ENCODE measurements at regions not wholly inside any gene's neighbourhood (a gene's known extent, or its start where the extent isn't known, plus 50 kb on each side); places are given as distances from the start of the nearest gene placed in this dataset.

DNA sequence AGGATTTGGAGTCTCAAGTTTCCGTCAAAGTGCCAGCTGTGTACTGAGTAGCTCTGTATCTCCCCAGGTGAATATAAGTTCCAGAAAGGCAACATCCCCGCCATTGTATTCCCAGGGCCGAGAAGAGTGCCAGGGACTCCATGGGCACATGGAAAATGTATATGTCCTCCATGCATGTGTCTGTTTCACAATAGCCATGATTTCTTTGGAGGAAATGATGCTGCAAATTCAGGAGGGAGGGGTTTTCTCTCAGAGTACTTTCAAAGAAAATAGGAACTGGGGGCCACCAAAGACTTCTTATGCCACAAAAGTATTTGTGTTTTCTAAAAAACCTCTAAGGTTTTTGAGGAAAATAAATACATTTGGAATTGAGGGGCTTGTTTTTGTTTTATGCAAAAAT lies 524.6 kb downstream of the BNC2 start:
- Histone ChIP-seq H3K36me3 (ENCODE audit: control insufficient read depth in 1 of 2, insufficient read depth in 2 of 2, low read length in 2 of 2) (no peaks in the 10 kb centered on the region), H3K4me3 (ENCODE audit: low read depth in 1 of 2, low read length in 2 of 2) (no peak overlapping the region), H3K4me1 (ENCODE audit: control insufficient read depth in 1 of 2, insufficient read depth in 2 of 2, low read length in 2 of 2) (no peaks in the 10 kb centered on the region), H3K27me3 (ENCODE audit: control insufficient read depth in 1 of 2, insufficient read depth in 2 of 2, low read length in 2 of 2) (no peaks in the 10 kb centered on the region), H3K27ac (ENCODE audit: low read depth, low read length) (no peak overlapping the region), H3K9me3 (ENCODE audit: control insufficient read depth in 1 of 2, low read length in 2 of 2) (no peaks in the 10 kb centered on the region), H3K9ac (ENCODE audit: low read depth in 1 of 2, low read length in 2 of 2) (no peak overlapping the region)

DNA sequence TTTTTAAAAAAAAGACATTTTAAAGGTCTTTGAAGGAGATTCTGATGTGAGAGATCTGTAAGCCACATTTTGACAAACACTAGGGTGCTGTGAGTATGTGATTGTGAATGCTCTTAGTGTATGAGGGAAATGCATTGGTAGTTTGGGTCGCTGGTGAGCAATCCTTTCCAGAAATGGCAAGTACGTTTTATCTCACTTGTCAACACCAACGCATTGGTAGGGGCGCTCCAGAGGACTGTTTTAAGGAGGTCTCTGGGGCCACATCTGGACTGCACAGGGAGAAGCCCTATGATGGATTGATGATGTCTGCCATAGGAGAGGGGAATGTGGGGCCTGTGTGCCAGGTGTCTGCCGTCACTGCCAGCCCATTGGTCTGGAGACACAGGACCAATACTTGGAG lies 522.6 kb downstream of the BNC2 start:
- Histone ChIP-seq H3K27me3 (ENCODE audit: control insufficient read depth in 1 of 2, insufficient read depth in 2 of 2, low read length in 2 of 2) (no peaks in the 10 kb centered on the region), H3K9ac (ENCODE audit: low read depth in 1 of 2, low read length in 2 of 2) (no peak overlapping the region), H3K4me3 (ENCODE audit: low read depth in 1 of 2, low read length in 2 of 2) (no peak overlapping the region), H3K27ac (ENCODE audit: low read depth, low read length) (no peak overlapping the region), H3K9me3 (ENCODE audit: control insufficient read depth in 1 of 2, low read length in 2 of 2) (no peaks in the 10 kb centered on the region), H3K4me1 (ENCODE audit: control insufficient read depth in 1 of 2, insufficient read depth in 2 of 2, low read length in 2 of 2) (no peaks in the 10 kb centered on the region), H3K36me3 (ENCODE audit: control insufficient read depth in 1 of 2, insufficient read depth in 2 of 2, low read length in 2 of 2) (no peaks in the 10 kb centered on the region)

DNA sequence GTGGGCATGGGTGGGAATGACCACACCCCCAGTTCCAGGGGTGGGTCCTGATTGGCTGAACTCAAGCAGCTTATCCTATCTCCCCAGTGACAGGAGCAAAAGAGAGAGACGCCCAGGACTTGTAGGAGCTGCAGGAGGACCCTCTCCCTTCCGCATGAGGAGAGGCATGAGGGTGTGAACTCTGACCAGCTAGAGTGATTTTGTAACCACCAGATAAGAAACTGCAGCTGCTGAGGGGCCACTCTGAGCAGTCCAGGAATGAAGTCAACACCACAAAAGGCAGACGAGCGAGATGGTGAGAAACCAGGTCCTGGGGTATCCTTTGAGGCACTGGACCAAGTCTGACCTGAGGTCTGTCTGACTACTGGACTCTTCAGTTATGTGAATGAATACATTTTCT lies 521.9 kb downstream of the BNC2 start:
- H3K9ac ChIP-seq (ENCODE audit: low read depth in 1 of 2, low read length in 2 of 2): no peak overlapping the region
- H3K4me3 ChIP-seq (ENCODE audit: low read depth in 1 of 2, low read length in 2 of 2): no peak overlapping the region
- no peaks in the 10 kb centered on the region for H3K36me3 ChIP-seq (ENCODE audit: control insufficient read depth in 1 of 2, insufficient read depth in 2 of 2, low read length in 2 of 2)
- no peak overlapping the region for H3K27ac ChIP-seq (ENCODE audit: low read depth, low read length)
- H3K27me3 ChIP-seq (ENCODE audit: control insufficient read depth in 1 of 2, insufficient read depth in 2 of 2, low read length in 2 of 2): no peaks in the 10 kb centered on the region
- H3K4me1 ChIP-seq (ENCODE audit: control insufficient read depth in 1 of 2, insufficient read depth in 2 of 2, low read length in 2 of 2): no peaks in the 10 kb centered on the region
- H3K9me3 ChIP-seq (ENCODE audit: control insufficient read depth in 1 of 2, low read length in 2 of 2): no peaks in the 10 kb centered on the region

DNA sequence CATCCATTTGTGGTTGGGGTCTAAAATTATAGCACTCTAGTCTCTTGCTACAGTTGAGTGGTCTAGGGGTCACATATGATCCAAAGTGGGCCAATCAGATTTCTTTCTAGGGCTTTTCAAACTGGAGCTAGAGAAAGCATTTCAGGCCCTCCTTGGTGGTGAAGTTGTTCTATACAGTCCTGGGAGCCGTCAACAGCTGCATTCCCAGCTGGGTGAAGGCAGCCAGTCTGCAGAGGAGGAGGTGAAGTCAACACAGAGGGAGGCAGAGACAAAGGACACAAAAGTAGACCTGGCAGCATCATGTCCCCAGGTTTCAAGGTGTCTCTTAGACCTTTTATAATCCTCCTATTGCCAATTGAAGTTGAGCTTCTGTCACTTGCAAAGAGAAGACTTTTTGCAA lies 518.2 kb downstream of the BNC2 start:
- Histone ChIP-seq H3K27ac (ENCODE audit: low read depth, low read length) (no peak overlapping the region), H3K9me3 (ENCODE audit: control insufficient read depth in 1 of 2, low read length in 2 of 2) (no peaks in the 10 kb centered on the region), H3K9ac (ENCODE audit: low read depth in 1 of 2, low read length in 2 of 2) (no peak overlapping the region), H3K4me1 (ENCODE audit: control insufficient read depth in 1 of 2, insufficient read depth in 2 of 2, low read length in 2 of 2) (no peaks in the 10 kb centered on the region), H3K36me3 (ENCODE audit: control insufficient read depth in 1 of 2, insufficient read depth in 2 of 2, low read length in 2 of 2) (no peaks in the 10 kb centered on the region), H3K4me3 (ENCODE audit: low read depth in 1 of 2, low read length in 2 of 2) (no peak overlapping the region), H3K27me3 (ENCODE audit: control insufficient read depth in 1 of 2, insufficient read depth in 2 of 2, low read length in 2 of 2) (no peaks in the 10 kb centered on the region)

DNA sequence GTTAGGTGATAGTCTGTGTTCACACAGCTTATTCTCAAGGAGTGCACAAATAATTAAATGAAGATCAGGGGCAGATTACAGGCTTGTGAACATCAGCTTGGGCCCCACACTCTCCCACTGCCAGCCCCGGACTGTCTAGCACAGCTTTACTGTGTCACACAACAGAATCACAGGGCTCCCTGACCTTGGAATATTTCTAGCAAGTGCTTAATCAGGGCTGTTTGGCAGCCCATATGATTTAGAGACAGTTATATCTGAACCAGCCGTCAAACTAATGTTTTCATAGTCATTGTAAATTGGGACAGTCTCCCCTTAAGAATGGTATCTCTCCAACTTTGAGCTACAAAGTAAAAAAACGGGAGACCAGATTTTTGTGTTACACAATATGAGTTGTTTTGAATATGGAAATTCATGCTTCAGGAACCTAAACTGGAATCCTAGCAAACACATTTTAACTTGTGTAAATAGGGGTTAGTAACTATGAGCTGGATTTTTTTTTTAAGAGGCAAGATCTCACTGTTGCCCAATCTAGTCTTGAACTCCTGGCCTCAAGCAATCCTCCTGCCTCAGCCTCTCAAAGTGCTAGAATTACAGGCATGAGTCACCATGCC lies 517.6 kb downstream of the BNC2 start:
- H3K36me3 ChIP-seq (ENCODE audit: control insufficient read depth in 1 of 2, insufficient read depth in 2 of 2, low read length in 2 of 2): no peaks in the 10 kb centered on the region
- no peak overlapping the region for H3K27ac ChIP-seq (ENCODE audit: low read depth, low read length)
- no peaks in the 10 kb centered on the region for H3K9me3 ChIP-seq (ENCODE audit: control insufficient read depth in 1 of 2, low read length in 2 of 2)
- no peaks in the 10 kb centered on the region for H3K27me3 ChIP-seq (ENCODE audit: control insufficient read depth in 1 of 2, insufficient read depth in 2 of 2, low read length in 2 of 2)
- H3K4me1 ChIP-seq (ENCODE audit: control insufficient read depth in 1 of 2, insufficient read depth in 2 of 2, low read length in 2 of 2): no peaks in the 10 kb centered on the region
- no peak overlapping the region for H3K9ac ChIP-seq (ENCODE audit: low read depth in 1 of 2, low read length in 2 of 2)
- no peak overlapping the region for H3K4me3 ChIP-seq (ENCODE audit: low read depth in 1 of 2, low read length in 2 of 2)

DNA sequence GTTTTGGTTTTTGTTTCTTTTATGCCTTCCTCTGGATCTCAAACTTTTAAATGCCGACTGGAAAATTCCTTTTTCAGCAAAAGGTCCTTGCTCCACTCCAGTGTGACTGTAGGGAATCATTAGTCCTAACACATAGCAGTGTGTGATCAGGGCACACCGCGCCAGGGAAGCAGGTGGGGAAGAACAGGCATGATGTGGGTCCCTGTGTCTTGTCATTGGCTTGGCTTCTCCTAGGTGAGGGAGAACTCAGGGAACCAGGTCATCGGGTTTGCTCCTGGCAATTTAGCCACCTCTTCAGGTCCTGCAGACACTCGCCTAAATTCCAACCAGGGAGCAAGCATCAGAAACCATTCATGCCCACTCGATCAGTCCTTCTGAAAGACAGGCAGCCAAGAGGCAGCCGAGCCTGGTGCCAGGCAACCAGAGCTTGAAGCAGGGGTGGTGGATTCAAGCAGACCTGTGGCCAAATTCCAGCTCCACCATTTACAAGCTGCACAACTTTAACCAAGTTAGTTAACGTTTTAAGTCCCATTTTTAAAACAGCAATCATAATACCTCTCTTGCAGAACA lies 514.2 kb downstream of the BNC2 start:
- no peaks in the 10 kb centered on the region for H3K9me3 ChIP-seq (ENCODE audit: control insufficient read depth in 1 of 2, low read length in 2 of 2)
- no peaks in the 10 kb centered on the region for H3K27me3 ChIP-seq (ENCODE audit: control insufficient read depth in 1 of 2, insufficient read depth in 2 of 2, low read length in 2 of 2)
- no peak overlapping the region for H3K27ac ChIP-seq (ENCODE audit: low read depth, low read length)
- H3K4me3 ChIP-seq (ENCODE audit: low read depth in 1 of 2, low read length in 2 of 2): no peak overlapping the region
- H3K4me1 ChIP-seq (ENCODE audit: control insufficient read depth in 1 of 2, insufficient read depth in 2 of 2, low read length in 2 of 2): no peaks in the 10 kb centered on the region
- H3K9ac ChIP-seq (ENCODE audit: low read depth in 1 of 2, low read length in 2 of 2): no peak overlapping the region
- no peaks in the 10 kb centered on the region for H3K36me3 ChIP-seq (ENCODE audit: control insufficient read depth in 1 of 2, insufficient read depth in 2 of 2, low read length in 2 of 2)

DNA sequence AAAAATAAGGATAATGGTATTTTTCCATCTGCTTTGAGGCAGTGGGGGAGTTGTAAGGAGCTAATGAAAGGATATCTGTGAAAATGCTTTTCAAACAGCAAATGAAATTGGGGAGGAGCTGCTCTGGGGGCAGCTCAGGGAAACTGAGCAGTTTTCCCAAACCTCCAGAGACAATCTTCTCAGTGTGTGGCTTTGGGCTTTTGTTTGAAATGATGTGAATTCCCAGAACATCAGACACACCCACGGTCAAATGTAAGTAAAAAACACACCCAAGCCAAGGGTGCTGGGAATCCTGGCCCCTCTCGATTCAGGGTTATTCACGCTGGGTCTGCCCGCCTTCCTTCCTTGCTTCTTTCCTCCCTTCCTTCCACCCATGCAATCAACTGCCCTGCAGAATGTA lies 512.6 kb downstream of the BNC2 start:
- Histone ChIP-seq H3K27me3 (ENCODE audit: control insufficient read depth in 1 of 2, insufficient read depth in 2 of 2, low read length in 2 of 2) (no peaks in the 10 kb centered on the region), H3K4me1 (ENCODE audit: control insufficient read depth in 1 of 2, insufficient read depth in 2 of 2, low read length in 2 of 2) (no peaks in the 10 kb centered on the region), H3K36me3 (ENCODE audit: control insufficient read depth in 1 of 2, insufficient read depth in 2 of 2, low read length in 2 of 2) (no peaks in the 10 kb centered on the region), H3K27ac (ENCODE audit: low read depth, low read length) (no peak overlapping the region), H3K4me3 (ENCODE audit: low read depth in 1 of 2, low read length in 2 of 2) (no peak overlapping the region), H3K9me3 (ENCODE audit: control insufficient read depth in 1 of 2, low read length in 2 of 2) (no peaks in the 10 kb centered on the region), H3K9ac (ENCODE audit: low read depth in 1 of 2, low read length in 2 of 2) (no peak overlapping the region)

DNA sequence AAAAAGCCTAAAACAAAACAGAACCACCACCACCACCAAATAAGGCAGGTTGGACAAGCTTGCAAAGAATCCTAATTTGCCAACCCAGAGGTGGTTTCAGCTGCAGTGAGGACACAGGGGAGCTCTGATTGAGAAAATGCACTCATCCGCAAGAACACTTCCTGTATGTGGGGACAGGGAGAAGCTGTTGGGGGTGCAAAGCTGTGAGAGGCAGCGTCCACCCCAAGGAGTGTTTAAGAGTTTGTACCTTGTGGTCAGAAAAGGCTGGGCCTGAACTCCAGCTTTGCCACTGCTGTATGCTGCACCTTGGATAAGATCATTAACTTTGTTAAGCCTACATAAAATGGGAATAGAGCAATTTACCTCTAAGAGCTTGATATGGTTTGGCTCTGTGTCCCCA lies 511.7 kb downstream of the BNC2 start:
- no peak overlapping the region for H3K4me3 ChIP-seq (ENCODE audit: low read depth in 1 of 2, low read length in 2 of 2)
- H3K36me3 ChIP-seq (ENCODE audit: control insufficient read depth in 1 of 2, insufficient read depth in 2 of 2, low read length in 2 of 2): no peaks in the 10 kb centered on the region
- no peaks in the 10 kb centered on the region for H3K4me1 ChIP-seq (ENCODE audit: control insufficient read depth in 1 of 2, insufficient read depth in 2 of 2, low read length in 2 of 2)

More for the DNA sequence above, 511.7 kb downstream of the BNC2 start:
- Histone ChIP-seq H3K9me3 (ENCODE audit: control insufficient read depth in 1 of 2, low read length in 2 of 2) (no peaks in the 10 kb centered on the region), H3K9ac (ENCODE audit: low read depth in 1 of 2, low read length in 2 of 2) (no peak overlapping the region), H3K27ac (ENCODE audit: low read depth, low read length) (no peak overlapping the region), H3K27me3 (ENCODE audit: control insufficient read depth in 1 of 2, insufficient read depth in 2 of 2, low read length in 2 of 2) (no peaks in the 10 kb centered on the region)

All from duodenal mucosa (tissue), 2 donors.